ENCODE measurements at regions not wholly inside any gene's neighbourhood (a gene's known extent, or its start where the extent isn't known, plus 50 kb on each side); places are given as distances from the start of the nearest gene placed in this dataset.

DNA sequence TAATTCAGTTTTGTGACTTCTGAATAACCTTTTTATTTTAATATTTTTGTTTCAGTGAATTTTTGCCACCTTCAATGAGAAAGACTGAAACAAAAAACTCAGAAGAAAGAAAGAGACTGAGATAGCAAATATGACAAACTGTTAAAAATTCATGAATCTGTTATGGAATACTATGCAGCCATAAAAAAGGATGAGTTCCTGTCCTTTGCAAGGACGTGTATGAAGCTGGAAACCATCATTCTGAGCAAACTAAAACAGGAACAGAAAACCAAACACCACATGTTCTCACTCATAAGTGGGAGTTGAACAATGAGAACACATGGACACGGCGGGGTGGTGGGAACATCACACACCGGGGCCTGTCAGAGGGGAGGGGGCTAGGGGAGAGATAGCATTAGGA is 193.4 kb upstream of the FGGY start:
- no peak for DNase-seq

- DNase-seq: no peak
Observed at GRCh38 chr1:59104191-59104760, 192.6 kb upstream of the FGGY start.

- no peak for DNase-seq
Observed at GRCh38 chr1:59105548-59106507, 191.1 kb upstream of the FGGY start.

DNA sequence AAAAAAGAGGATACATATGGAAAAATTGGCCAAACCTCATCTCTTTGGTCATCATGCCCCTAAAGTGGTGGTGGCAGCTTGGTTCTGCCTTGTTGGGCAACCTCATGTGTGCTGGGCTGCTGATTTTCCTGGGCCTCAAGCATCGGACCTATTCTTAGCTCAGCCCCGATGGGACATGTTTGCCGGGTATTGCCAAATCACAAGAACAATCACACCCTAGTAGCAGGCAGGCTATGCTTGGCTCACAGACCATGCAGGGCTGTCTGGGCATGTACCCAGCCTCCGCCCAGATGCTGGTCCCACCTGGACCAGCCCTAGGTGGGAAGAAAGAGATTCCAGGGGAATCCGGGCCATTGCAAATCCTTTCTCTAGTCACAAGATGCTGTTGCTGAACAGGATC is 189.4 kb upstream of the FGGY start:
- DNase-seq: no peak

DNA sequence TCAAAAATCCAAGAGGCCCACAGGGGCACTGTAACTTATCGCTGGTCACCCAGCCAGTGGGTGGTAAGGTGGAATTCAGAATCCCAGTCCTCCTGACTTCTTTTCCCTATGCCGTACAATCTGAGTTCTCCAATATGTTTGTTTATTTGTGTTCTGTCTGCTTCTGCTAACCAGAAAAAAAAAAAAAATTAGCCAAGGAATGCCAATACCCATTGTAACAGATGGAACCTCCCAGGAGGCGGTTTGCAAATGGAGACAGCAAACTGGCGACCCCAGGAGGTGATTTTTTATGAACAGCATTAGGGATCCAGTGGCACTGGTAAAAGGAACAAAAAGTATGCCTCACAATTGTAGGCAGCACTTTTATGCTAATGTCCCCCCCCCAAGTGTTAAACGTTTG is 189.0 kb upstream of the FGGY start:
- no peak for DNase-seq

GRCh38 chr1:59108481-59109317 is 188.2 kb upstream of the FGGY start:
- no peak for DNase-seq

DNA sequence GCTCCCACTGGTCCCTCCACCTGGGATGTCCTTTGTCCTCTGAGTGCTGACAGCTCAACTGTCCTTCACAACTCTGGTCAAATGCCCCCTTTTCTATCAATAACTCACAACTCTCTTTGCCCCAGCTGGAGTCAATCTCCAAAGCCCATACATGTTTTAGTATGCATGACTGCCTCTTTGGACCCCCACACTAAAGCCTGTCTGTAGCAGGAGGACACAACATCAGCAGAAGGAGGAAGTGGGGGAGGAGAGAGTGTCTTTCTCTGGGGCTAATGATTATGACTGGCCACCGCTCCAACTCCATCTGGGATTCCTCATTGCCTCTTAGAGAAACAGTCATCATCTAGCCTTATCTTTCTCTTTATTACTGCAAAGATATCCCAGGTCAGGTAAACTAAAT is 186.6 kb upstream of the FGGY start:
- no peak for DNase-seq

GRCh38 chr1:59113876-59114457 is 182.9 kb upstream of the FGGY start:
- no peak for DNase-seq

DNA sequence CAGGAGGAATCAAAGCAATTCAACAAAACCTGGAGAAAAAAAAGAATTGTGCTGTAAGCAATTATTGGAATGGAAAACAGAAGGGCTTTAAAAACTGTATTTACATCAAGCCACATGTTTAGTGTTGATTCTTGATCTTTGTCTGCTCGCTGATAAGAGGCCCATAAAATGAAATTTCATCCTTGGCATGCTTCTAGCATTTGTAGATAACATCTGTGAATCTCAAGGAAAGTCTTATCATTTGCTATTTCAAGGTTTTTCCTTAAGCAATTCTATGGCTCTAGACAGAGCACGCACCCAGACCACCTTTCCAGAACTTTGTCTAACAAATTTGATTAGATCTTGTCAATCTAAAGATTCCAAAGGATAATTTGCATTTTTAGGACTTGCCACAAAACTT is 181.0 kb upstream of the FGGY start:
- no peak for DNase-seq

GRCh38 chr1:59116920-59117542 is 179.9 kb upstream of the FGGY start:
- DNase-seq: no peak

DNA sequence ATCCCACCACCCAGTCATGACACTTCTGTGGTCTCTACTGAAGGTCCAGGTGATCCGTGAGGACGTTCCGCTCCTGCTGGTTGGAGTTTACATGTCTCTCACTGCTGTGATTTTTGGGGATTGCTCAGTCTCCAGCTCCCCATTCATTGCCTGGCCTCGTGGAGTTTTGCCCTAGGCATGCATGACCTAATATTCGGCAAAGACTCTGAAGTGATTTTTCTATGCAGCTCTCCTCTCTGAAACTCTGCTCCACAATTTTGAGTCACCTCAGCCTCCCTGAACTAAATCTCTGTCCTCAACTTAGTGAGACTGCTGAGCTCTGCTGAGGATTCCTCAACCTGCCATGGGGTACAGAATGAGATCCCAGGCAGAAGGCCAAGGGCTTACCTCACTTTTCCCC is 174.4 kb upstream of the FGGY start:
- no peak for DNase-seq

DNA sequence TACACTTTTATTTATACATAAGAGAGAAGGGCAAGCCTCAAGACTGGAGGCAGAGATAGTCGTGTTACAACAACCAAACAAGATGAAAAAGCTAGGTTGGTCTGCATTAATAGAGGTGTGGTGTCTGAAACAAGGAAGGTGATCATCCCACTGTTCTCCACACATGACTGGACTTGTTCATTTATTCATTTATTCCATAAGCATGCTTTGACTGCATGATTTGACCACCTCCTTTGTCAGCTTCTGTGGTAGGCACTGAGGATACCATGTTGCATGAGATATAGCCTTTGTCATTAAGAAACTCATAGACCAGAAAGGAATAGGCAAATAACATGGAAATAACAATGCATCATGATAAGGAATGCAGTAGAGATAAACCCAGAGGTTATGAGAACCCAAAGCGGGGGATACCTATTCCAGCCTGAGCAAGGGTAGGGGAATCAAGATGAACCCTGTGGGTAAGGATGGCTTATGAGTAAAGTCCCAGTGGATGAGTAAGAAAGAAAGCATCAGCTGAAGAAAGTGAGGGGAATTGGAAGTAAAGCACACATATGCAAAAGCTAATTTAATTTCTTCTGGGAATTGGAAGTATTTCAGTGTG is 173.7 kb upstream of the FGGY start:
- DNase-seq: no peak

- DNase-seq: no peak
Observed at GRCh38 chr1:59124166-59124565, 172.7 kb upstream of the FGGY start.

DNA sequence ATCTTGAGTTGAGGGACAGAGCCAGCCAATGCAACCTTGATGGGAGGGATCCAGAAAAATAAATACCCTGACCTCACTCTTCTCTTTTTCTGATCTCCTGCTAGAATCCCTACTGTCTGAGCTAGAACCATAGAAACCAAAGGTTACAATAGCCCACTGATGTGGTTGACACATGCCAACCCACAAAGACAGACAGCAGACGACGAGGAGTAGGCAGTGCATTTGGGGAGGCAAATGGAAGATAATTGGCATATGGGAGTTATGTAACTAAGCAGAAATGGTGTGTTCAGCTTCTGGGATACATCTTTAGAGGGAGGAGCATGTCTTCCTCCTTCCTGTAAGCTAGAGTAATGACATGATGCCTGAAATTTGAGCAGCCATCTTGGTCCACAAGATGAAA is 171.7 kb upstream of the FGGY start:
- DNase-seq: no peak

DNA sequence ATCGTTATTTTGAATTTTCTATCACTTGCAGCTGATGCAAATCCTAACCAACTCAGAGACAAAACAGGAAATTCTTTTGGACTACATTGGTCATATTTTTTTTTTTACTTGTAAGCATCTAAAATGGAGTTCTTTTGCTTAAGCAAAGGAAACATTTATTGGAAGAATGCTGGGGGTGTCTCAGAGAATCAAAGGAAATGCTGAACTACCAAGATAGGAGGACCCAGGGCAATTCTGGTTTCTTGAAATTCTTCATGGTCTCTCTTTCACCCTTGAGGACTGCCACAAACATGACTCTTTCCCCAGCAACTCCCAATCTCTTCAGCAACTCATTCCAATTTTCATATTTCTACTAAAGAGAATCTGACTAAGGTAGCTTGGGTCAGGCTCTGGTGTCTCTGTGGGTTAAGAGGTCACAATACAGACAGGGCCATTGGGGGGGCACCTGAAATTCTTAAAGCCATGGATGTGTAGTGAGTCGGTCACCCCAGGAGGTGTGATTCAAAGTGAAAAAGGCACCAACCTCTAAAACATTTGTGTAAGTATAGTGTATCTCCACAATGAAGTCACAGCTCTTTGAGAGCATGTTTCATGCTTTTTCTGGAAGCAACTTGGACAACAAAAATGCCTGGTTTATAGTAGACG is 171.1 kb upstream of the FGGY start:
- no peak for DNase-seq

GRCh38 chr1:59126366-59126765 is 170.5 kb upstream of the FGGY start:
- no peak for DNase-seq

DNA sequence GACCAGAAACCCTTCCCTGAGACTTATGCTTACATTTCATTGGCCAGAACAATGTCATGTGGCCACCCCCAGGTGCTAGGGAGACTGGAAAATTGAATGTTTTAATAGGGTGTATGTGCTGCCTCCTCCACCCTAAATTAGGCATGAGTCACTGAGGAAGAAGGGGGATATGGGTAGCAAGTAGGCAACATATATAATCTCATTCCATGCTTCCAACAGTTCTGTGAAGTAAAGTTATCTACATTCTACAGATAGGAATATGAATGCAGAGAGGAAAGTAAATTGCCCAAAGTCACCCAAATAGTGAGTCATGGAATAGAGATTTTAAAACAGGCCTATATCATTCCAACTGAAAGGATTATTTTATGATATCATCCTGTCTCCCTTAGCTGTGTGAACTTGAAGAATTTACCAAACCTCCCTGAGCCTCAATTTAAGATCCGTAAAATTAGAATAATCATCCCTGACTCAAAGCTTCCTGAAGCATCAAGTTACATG is 168.6 kb upstream of the FGGY start:
- no peak for DNase-seq

- DNase-seq: no peak
Observed at GRCh38 chr1:59128784-59129227, 168.1 kb upstream of the FGGY start.

DNA sequence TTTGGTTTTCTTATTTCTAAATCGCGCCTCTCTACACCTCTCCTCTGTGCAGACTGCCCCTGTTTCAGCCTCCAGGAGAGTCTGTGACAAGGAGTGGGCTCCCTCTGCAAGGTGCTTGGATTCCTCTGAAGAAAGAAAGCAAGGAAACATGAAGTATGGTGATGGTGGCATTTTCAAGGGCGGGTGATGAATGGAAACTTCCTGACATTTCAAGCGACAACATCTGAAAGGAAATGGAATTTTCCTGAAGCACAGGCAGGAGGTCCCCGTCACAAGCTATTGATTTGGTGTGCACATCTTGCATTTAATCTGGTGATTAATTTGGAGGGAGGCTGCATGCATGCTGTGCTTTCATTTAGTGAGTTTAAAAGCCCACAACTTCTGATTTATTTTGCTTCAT is 164.6 kb upstream of the FGGY start:
- no peak for DNase-seq

GRCh38 chr1:59133997-59134396 is 162.9 kb upstream of the FGGY start:
- no peak for DNase-seq

DNA sequence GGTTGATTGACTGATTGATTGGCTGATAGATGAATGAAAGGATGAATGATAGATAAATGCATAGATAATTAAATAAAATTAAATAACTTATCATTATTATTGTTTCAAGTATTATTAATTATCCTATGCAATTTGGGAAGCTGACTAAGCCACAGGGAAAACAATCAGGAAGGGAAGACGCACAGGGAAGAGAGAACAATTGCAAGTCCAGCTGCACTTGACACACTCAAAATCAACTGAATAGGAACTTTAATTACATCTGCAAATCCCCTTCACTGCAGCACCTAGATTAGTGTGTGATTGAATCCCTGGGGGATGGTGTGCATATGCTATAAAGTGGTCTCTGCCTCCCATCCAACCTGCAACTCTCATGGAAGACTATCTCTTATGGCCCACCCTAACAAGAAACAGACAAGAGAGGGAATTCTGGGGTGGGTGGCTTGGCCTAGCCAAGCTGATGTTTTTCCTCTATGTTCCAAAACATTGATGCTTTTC is 161.1 kb upstream of the FGGY start:
- no peak for DNase-seq
